ENCODE measurements at regions not wholly inside any gene's neighbourhood (a gene's known extent, or its start where the extent isn't known, plus 50 kb on each side); places are given as distances from the start of the nearest gene placed in this dataset.

- TF ChIP-seq EZH2 (IDR thresholded peaks at IDR 0.05; ENCODE audit: insufficient read depth, poor library complexity, severe bottlenecking) (no peak), EZH2phosphoT487 (IDR thresholded peaks at IDR 0.05; ENCODE audit: insufficient read depth, low read depth) (no peak)
These were observed 72.6 kb downstream of the RBFOX3 start for GRCh38 chr17:79538291-79538690.

Data from GM23248 (cell line).